Naive thymus-derived CD8-positive, alpha-beta T cell (primary cell): ENCODE measurements at regions not wholly inside any gene's neighbourhood (a gene's known extent, or its start where the extent isn't known, plus 50 kb on each side); places are given as distances from the start of the nearest gene placed in this dataset.

Experiments used
- ATAC-seq, 2 donors: fragments of 150-1000 bp; cut with Tn5 transposase in 1 of 2; sonication (Bioruptor Pico), chemical (Tn5 transposase) in 1 of 2; 1 replicate in 1 of 2; 2 replicates in 1 of 2; pipeline ENCODE4 v1.10.0; 2021; ENCODE audit warnings: mild to moderate bottlenecking in 2 of 2, moderate library complexity in 2 of 2
- POLR2A ChIA-PET: fragments of 350-600 bp; sonication (Branson Sonifier 250); formaldehyde crosslinking; loops from one replicate; lab custom pipeline; 2021; ENCODE audit warnings: antibody characterized with exemption; lab: Charles Lee
- DNase-seq, 10 donors: peaks; one replicate each; pipeline versions ENCODE4 v3.0.0 to v3.0.0-alpha.2; 2020 to 2022
- H3K27ac Mint-ChIP-seq, 10 donors: one replicate each; pipeline ENCODE4 v1.8.0; 2020 to 2022; ENCODE audit warnings: mild to moderate bottlenecking in 10 of 10, mixed read lengths in 10 of 10, moderate library complexity in 4 of 10, inconsistent platforms in 1 of 10
- H3K27me3 Mint-ChIP-seq, 5 donors: one replicate each; pipeline ENCODE4 v1.8.0; 2021 to 2022; ENCODE audit warnings: mixed read lengths in 5 of 5
- H3K36me3 Mint-ChIP-seq, 3 donors: one replicate each; pipeline ENCODE4 v1.8.0; 2020 to 2022; ENCODE audit warnings: mixed read lengths in 3 of 3, mild to moderate bottlenecking in 2 of 3, inconsistent platforms in 1 of 3
- H3K4me1 Mint-ChIP-seq, 4 donors: one replicate each; pipeline ENCODE4 v1.8.0; 2021 to 2022; ENCODE audit warnings: mixed read lengths in 4 of 4
- H3K4me3 Mint-ChIP-seq, 10 donors: one replicate each; pipeline ENCODE4 v1.8.0; 2020 to 2022; ENCODE audit warnings: mild to moderate bottlenecking in 10 of 10, mixed read lengths in 10 of 10, moderate library complexity in 6 of 10, inconsistent platforms in 1 of 10
- H3K9me3 Mint-ChIP-seq, 9 donors: one replicate each; pipeline ENCODE4 v1.8.0; 2020 to 2022; ENCODE audit warnings: mixed read lengths in 9 of 9, mild to moderate bottlenecking in 3 of 9, inconsistent platforms in 1 of 9, moderate library complexity in 1 of 9

GRCh38 chr14:82342596-82342995 is 808.9 kb upstream of the SEL1L start:
- H3K27me3 Mint-ChIP-seq, result no peaks in the 10 kb centered on the region
- no peaks in the 10 kb centered on the region for H3K4me1 Mint-ChIP-seq
- ATAC-seq (no peak), DNase-seq (no peak)
- no peak overlapping the region for H3K27ac Mint-ChIP-seq
- POLR2A ChIA-PET, result no interaction called here
- H3K4me3 Mint-ChIP-seq, result no peak overlapping the region
- no peaks in the 10 kb centered on the region for H3K36me3 Mint-ChIP-seq
- peaks cover 2 to 39% (median 9%) of the 10 kb centered on the region in 9 donors for H3K9me3 Mint-ChIP-seq

DNA sequence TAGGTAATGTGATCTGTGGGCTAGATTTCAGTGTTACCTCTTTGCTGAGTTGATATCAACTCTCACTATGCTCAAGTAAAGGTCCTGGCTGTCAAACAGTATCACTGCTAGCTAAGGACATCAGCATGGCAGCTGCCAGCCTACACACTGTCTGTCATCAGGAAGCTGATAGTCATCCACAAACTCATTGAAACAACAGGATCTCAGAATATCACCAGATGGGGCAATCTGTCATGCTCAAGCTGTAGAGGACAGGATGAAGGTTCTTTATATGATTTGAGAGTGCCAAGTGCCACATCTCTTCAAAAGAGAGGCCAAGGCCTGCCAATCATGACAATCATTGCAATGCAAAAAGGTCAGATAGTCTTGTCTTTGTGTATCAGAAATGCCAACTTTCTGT is 811.5 kb upstream of the SEL1L start:
- POLR2A ChIA-PET, result no interaction called here
- ATAC-seq, result no peak

DNA sequence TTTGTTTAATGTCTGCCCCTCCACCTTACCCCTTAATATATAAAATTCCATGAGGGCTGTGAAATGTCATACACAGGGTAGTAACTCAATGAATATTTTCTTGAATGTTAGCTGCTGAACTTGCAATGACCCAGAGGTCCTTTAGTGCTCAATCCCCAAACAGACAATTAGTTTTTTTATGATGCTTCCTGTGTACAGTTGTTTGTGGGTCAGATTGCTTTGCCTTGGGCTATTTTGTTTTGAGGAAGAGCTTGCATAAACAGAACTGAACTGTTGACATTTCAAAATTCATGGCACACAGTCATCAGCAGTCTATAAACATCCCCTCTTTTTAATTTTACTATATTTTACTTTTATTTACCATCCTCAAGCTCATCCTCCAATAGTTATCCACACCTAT is 820.5 kb upstream of the SEL1L start:
- Mint-ChIP-seq H3K27ac (no peak overlapping the region), H3K4me1 (no peaks in the 10 kb centered on the region), H3K36me3 (peaks cover 0 to 4% (median 0%) of the 10 kb centered on the region in 3 donors), H3K9me3 (peaks cover 4 to 35% (median 15%) of the 10 kb centered on the region in 9 donors), H3K4me3 (no peak overlapping the region), H3K27me3 (no peaks in the 10 kb centered on the region)
- POLR2A ChIA-PET, result no interaction called here
- DNase-seq (no peak), ATAC-seq (no peak)

More for the DNA sequence above, 811.5 kb upstream of the SEL1L start:
- no peak overlapping the region for H3K4me3 Mint-ChIP-seq
- H3K4me1 Mint-ChIP-seq, result no peaks in the 10 kb centered on the region
- no peaks in the 10 kb centered on the region for H3K27me3 Mint-ChIP-seq
- peaks cover 0 to 17% (median 4%) of the 10 kb centered on the region in 9 donors for H3K9me3 Mint-ChIP-seq
- no peak for DNase-seq
- H3K36me3 Mint-ChIP-seq, result no peaks in the 10 kb centered on the region
- no peak overlapping the region for H3K27ac Mint-ChIP-seq

DNA sequence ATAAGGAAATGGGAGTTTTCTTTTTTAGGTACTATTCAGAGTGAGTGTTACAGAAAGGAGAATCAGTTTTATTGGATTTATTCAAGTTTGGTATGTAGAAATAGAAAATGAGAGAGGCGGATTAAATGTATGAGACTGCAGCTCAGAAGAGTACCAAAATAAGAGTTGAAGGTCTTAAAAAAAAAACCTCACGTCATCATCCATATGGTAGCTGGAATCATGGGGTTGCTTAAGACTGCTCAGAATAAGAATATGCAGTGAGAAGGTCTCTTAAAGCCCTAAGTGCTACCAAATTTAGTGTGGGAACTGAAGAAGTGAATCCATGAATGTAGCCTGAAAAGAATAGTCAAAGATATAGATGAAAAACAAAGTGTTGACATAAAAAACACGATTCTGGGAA is 825.5 kb upstream of the SEL1L start:
- peaks cover 5 to 32% (median 14%) of the 10 kb centered on the region in 9 donors for H3K9me3 Mint-ChIP-seq
- no peak for DNase-seq
- no peak overlapping the region for H3K27ac Mint-ChIP-seq
- no peaks in the 10 kb centered on the region for H3K36me3 Mint-ChIP-seq
- H3K4me3 Mint-ChIP-seq, result no peak overlapping the region
- POLR2A ChIA-PET, result no interaction called here
- H3K4me1 Mint-ChIP-seq, result no peaks in the 10 kb centered on the region
- no peaks in the 10 kb centered on the region for H3K27me3 Mint-ChIP-seq
- no peak for ATAC-seq

DNA sequence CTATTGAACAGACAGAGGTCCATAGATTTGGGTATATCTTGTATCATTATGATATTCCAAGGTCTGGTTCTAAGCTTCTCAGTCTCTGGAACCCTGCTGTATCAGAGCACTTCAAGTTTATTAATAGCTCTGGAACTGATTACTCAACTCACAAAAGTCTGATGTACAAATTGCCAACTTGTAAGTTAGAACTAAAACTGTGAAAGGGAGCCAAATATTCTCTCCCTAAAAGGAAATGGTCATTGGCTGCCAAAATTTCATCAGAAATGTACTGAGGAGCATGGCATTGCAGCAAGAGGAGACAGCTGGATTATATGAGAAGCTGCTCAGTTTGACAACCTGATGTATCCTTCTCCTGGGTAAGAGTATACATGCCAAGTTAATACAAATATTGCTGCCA is 828.8 kb upstream of the SEL1L start:
- Mint-ChIP-seq H3K27ac (no peak overlapping the region), H3K4me1 (no peaks in the 10 kb centered on the region), H3K27me3 (no peaks in the 10 kb centered on the region), H3K4me3 (no peak overlapping the region), H3K9me3 (peaks cover 2 to 30% (median 8%) of the 10 kb centered on the region in 9 donors), H3K36me3 (no peaks in the 10 kb centered on the region)
- ATAC-seq (no peak), DNase-seq (no peak)
- POLR2A ChIA-PET, result no interaction called here

DNA sequence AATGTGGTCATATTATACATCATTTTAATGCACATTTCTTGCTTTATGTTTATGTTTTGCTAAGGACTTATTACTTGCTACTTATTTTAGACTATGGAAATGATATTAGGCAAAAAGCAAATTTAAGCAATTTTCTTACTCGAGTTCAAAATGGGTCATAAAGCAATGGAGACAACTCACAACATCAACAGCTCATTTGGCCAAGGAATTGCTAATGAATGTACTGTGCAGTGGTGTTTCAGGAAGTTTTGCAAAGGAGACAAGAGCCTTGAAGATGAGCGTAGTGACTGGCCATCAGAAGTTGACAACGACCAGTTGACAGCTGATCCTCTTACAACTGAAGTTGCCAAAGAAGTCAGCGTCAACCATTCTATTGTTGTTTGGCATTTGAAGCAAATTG is 831.8 kb upstream of the SEL1L start:
- H3K27me3 Mint-ChIP-seq, result no peaks in the 10 kb centered on the region
- H3K9me3 Mint-ChIP-seq, result peaks cover 1 to 30% (median 10%) of the 10 kb centered on the region in 9 donors
- no peaks in the 10 kb centered on the region for H3K36me3 Mint-ChIP-seq
- POLR2A ChIA-PET, result no interaction called here
- DNase-seq (no peak), ATAC-seq (no peak)
- no peak overlapping the region for H3K4me3 Mint-ChIP-seq
- no peaks in the 10 kb centered on the region for H3K4me1 Mint-ChIP-seq
- H3K27ac Mint-ChIP-seq, result no peak overlapping the region

- Mint-ChIP-seq H3K4me1 (no peaks in the 10 kb centered on the region), H3K27me3 (no peaks in the 10 kb centered on the region), H3K27ac (no peak overlapping the region), H3K36me3 (no peaks in the 10 kb centered on the region), H3K4me3 (no peak overlapping the region), H3K9me3 (peaks cover 1 to 34% (median 10%) of the 10 kb centered on the region in 9 donors)
- DNase-seq (no peak), ATAC-seq (no peak)
- POLR2A ChIA-PET, result no interaction called here
Measured at GRCh38 chr14:82366803-82367202, 833.1 kb upstream of the SEL1L start.

DNA sequence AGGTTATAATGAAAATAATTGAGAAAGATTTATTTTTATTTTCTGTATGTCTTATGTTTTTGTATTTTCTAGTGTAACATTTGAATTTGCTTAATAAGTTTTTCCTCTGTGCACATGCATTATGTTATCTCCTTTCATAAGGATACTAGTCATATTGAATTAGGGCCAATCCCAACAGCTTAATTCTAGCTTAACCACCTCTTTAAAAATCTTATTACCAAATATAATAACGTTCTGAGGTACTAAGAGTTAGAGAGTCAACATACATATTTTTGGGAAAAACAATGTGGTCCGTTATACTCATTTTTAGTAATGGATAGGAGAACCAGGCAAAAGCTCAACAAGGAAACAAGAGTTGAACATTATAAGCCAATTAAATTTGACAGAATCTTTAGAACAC is 845.6 kb upstream of the SEL1L start:
- no peak overlapping the region for H3K27ac Mint-ChIP-seq
- H3K36me3 Mint-ChIP-seq, result no peaks in the 10 kb centered on the region
- ATAC-seq, result no peak
- H3K4me3 Mint-ChIP-seq, result no peak overlapping the region
- no peaks in the 10 kb centered on the region for H3K27me3 Mint-ChIP-seq
- POLR2A ChIA-PET, result no interaction called here
- H3K4me1 Mint-ChIP-seq, result no peaks in the 10 kb centered on the region
- H3K9me3 Mint-ChIP-seq, result peaks cover 0 to 32% (median 16%) of the 10 kb centered on the region in 9 donors
- DNase-seq, result no peak

DNA sequence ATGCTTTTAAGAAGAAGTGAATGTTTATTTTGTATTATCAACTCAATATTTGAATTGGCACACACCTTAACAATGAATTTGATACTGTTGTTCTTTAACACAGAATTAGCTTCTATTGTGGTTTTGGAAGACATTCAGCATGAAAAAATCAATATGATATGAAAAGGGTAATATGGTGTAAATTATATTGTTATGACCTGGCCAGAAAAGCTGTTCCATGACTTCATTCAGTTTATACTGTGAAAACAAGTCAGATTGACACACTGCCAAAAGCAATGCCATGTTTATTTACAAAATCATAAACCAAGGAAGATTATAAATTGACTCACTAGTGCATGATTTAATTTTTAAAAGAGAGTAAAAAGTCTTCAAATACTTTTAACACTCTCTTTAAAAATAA is 851.4 kb upstream of the SEL1L start:
- Mint-ChIP-seq H3K27me3 (no peaks in the 10 kb centered on the region), H3K4me1 (no peaks in the 10 kb centered on the region), H3K4me3 (no peak overlapping the region), H3K27ac (no peak overlapping the region), H3K36me3 (no peaks in the 10 kb centered on the region), H3K9me3 (peaks cover 1 to 33% (median 12%) of the 10 kb centered on the region in 9 donors)
- no peak for DNase-seq
- POLR2A ChIA-PET, result no interaction called here
- no peak for ATAC-seq

DNA sequence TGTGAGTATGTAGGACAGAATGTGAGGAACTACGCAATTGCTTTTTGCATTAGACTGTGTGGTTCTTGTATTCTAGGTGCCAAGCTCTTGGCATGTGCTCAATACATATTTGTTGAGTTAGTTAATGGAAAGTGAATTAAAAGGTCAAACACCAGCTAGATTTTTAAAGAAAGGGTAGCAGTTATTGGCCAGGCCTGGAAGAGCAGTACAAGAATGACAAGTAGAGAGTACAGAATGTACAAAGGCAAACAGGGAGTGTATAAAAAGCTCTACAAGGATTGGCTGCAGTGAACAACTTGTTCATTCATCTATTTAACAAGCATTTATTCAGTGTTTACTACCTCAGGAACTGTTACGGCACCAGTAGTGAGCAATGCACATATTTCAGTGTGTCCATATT is 854.0 kb upstream of the SEL1L start:
- no peaks in the 10 kb centered on the region for H3K4me1 Mint-ChIP-seq
- ATAC-seq, result no peak
- no peaks in the 10 kb centered on the region for H3K36me3 Mint-ChIP-seq
- peaks cover 1 to 33% (median 12%) of the 10 kb centered on the region in 9 donors for H3K9me3 Mint-ChIP-seq
- POLR2A ChIA-PET, result no interaction called here
- no peaks in the 10 kb centered on the region for H3K27me3 Mint-ChIP-seq
- H3K4me3 Mint-ChIP-seq, result no peak overlapping the region
- no peak for DNase-seq
- H3K27ac Mint-ChIP-seq, result no peak overlapping the region

DNA sequence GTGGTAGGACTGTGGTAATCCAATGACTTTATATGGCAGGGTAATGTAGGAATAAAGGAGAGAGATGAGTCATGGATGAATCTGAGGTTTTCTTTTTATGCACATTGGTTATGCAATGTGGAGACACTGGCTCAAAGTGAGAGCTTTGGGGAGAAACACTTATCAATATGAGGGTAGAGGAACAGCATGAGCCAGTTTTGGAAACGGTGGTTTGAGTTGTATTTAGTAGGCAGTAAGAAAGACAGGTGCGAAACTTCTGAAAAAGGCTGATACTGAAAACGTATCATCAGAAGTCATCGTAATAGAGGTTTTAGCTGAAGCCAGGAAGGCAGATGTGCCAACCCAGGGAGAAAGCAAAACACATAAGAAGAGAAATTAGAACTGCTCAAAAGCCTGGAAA is 854.8 kb upstream of the SEL1L start:
- no peak for DNase-seq
- Mint-ChIP-seq H3K27ac (no peak overlapping the region), H3K4me3 (no peak overlapping the region), H3K27me3 (no peaks in the 10 kb centered on the region), H3K4me1 (no peaks in the 10 kb centered on the region), H3K36me3 (no peaks in the 10 kb centered on the region), H3K9me3 (peaks cover 1 to 31% (median 11%) of the 10 kb centered on the region in 9 donors)
- ATAC-seq, result no peak
- POLR2A ChIA-PET, result no interaction called here

GRCh38 chr14:82390586-82390985 is 856.9 kb upstream of the SEL1L start:
- DNase-seq, result no peak
- no peaks in the 10 kb centered on the region for H3K4me1 Mint-ChIP-seq
- H3K4me3 Mint-ChIP-seq, result no peak overlapping the region
- peaks cover 0 to 21% (median 10%) of the 10 kb centered on the region in 9 donors for H3K9me3 Mint-ChIP-seq
- no peaks in the 10 kb centered on the region for H3K27me3 Mint-ChIP-seq
- ATAC-seq, result no peak
- no peak overlapping the region for H3K27ac Mint-ChIP-seq
- H3K36me3 Mint-ChIP-seq, result no peaks in the 10 kb centered on the region
- POLR2A ChIA-PET, result no interaction called here

DNA sequence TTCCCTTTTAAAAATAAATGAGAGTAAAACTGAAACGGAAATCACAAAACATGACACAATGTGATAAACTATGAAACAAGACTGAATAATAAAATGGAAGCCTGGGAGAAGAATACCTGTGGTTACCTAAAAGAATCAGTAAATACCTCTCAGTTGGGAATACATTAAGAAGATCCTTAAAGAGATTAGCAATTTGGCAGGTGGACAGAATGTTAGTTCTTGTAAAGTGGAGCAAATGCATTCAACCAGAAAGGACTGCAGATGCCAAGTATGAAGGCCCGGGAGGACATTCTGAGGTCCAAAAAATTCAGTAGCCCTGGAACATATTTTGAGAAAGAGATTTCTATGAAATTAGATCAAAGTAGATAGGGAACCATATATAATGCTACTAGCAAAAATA is 861.3 kb upstream of the SEL1L start:
- no peaks in the 10 kb centered on the region for H3K4me1 Mint-ChIP-seq
- H3K27me3 Mint-ChIP-seq, result no peaks in the 10 kb centered on the region
- POLR2A ChIA-PET, result no interaction called here
- DNase-seq (no peak), ATAC-seq (no peak)
- H3K9me3 Mint-ChIP-seq, result peaks cover 0 to 15% (median 5%) of the 10 kb centered on the region in 9 donors
- H3K36me3 Mint-ChIP-seq, result no peaks in the 10 kb centered on the region
- no peak overlapping the region for H3K27ac Mint-ChIP-seq
- H3K4me3 Mint-ChIP-seq, result no peak overlapping the region

GRCh38 chr14:82398256-82398655 is 864.6 kb upstream of the SEL1L start:
- no peaks in the 10 kb centered on the region for H3K27me3 Mint-ChIP-seq
- POLR2A ChIA-PET, result no interaction called here

More at GRCh38 chr14:82398256-82398655, 864.6 kb upstream of the SEL1L start:
- no peak overlapping the region for H3K27ac Mint-ChIP-seq
- peaks cover 0 to 24% (median 7%) of the 10 kb centered on the region in 9 donors for H3K9me3 Mint-ChIP-seq
- no peak overlapping the region for H3K4me3 Mint-ChIP-seq
- no peaks in the 10 kb centered on the region for H3K4me1 Mint-ChIP-seq
- ATAC-seq, result no peak
- no peak for DNase-seq
- H3K36me3 Mint-ChIP-seq, result no peaks in the 10 kb centered on the region
